Ishikawa (cell line): ENCODE measurements at regions not wholly inside any gene's neighbourhood (a gene's known extent, or its start where the extent isn't known, plus 50 kb on each side); places are given as distances from the start of the nearest gene placed in this dataset.

Experiments used
- CEBPB ChIP-seq: IDR thresholded peaks from 2 replicates; pipeline ENCODE4 v1.6.1; 2012
- CREB1 ChIP-seq: IDR thresholded peaks from 2 replicates; pipeline ENCODE4 v1.6.1; 2012; ENCODE audit warnings: low read depth
- EP300 ChIP-seq: IDR thresholded peaks from 2 replicates; pipeline ENCODE4 v1.6.1; 2012; ENCODE audit warnings: borderline replicate concordance
- FOXM1 ChIP-seq: IDR thresholded peaks from 2 replicates; pipeline ENCODE4 v1.6.1; 2012; ENCODE audit warnings: low read depth, borderline replicate concordance
- NFIC ChIP-seq: IDR thresholded peaks from 2 replicates; pipeline ENCODE4 v1.6.1; 2012
- RAD21 ChIP-seq: IDR thresholded peaks from 2 replicates; pipeline ENCODE4 v1.6.1; 2012; ENCODE audit warnings: low read depth
- TCF12 ChIP-seq: IDR thresholded peaks from 2 replicates; pipeline ENCODE4 v1.6.1; 2012; ENCODE audit warnings: low read depth
- TEAD4 ChIP-seq: IDR thresholded peaks from 2 replicates; pipeline ENCODE4 v1.6.1; 2012
- USF1 ChIP-seq: IDR thresholded peaks from 2 replicates; pipeline ENCODE4 v1.6.1; 2012
- YY1 ChIP-seq: IDR thresholded peaks from 2 replicates; pipeline ENCODE4 v1.6.1; 2012; ENCODE audit warnings: low read depth
- TF ChIP-seq, protein P1 (sequence below): IDR thresholded peaks from 2 replicates; pipeline ENCODE4 v1.6.1; 2012

- TF ChIP-seq, protein P1, sequence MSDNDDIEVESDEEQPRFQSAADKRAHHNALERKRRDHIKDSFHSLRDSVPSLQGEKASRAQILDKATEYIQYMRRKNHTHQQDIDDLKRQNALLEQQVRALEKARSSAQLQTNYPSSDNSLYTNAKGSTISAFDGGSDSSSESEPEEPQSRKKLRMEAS: no peak
- no peak for TF ChIP-seq TEAD4
- TF ChIP-seq EP300: no peak
- no peak for TF ChIP-seq RAD21
- no peak for TF ChIP-seq FOXM1
- TF ChIP-seq CEBPB: no peak
- TF ChIP-seq TCF12: no peak
- TF ChIP-seq USF1: no peak
- TF ChIP-seq YY1: no peak
- no peak for TF ChIP-seq CREB1
- TF ChIP-seq NFIC: no peak
Measured at GRCh38 chr21:31446226-31446855, 102.3 kb upstream of the TIAM1 start.
